Right lobe of liver (tissue), 4 donors: ENCODE measurements at regions not wholly inside any gene's neighbourhood (a gene's known extent, or its start where the extent isn't known, plus 50 kb on each side); places are given as distances from the start of the nearest gene placed in this dataset.

Experiments
- POLR2A ChIP-seq: fragments of 450-650 bp; IDR thresholded peaks from one replicate; pipeline ENCODE4 v1.6.1; 2017; ENCODE audit warnings: antibody characterized with exemption, mild to moderate bottlenecking
- TF ChIP-seq, protein P1 (sequence below), 4 donors: fragments of 200-600 bp in 3 of 4; fragments of 450-650 bp in 1 of 4; IDR thresholded peaks; one replicate each; pipeline versions ENCODE4 v1.5.1 to v1.8.0; 2016 to 2022; ENCODE audit warnings: antibody characterized with exemption in 4 of 4, mild to moderate bottlenecking in 2 of 4
- donor health status: DM: no; HTN: no; CAD: no.
- donor health status: DM: no; HTN: no; CAD: no.
- donor health status: DM: no; HTN: yes; CAD: no.

- TF ChIP-seq POLR2A, result no peak
- TF ChIP-seq, protein P1, sequence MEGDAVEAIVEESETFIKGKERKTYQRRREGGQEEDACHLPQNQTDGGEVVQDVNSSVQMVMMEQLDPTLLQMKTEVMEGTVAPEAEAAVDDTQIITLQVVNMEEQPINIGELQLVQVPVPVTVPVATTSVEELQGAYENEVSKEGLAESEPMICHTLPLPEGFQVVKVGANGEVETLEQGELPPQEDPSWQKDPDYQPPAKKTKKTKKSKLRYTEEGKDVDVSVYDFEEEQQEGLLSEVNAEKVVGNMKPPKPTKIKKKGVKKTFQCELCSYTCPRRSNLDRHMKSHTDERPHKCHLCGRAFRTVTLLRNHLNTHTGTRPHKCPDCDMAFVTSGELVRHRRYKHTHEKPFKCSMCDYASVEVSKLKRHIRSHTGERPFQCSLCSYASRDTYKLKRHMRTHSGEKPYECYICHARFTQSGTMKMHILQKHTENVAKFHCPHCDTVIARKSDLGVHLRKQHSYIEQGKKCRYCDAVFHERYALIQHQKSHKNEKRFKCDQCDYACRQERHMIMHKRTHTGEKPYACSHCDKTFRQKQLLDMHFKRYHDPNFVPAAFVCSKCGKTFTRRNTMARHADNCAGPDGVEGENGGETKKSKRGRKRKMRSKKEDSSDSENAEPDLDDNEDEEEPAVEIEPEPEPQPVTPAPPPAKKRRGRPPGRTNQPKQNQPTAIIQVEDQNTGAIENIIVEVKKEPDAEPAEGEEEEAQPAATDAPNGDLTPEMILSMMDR (IDR thresholded peaks at IDR 0.05), result no peak
Observed at GRCh38 chr22:34114406-34114805, 194.1 kb upstream of the LARGE1 start.
